GM23338 (cell line): ENCODE measurements at regions not wholly inside any gene's neighbourhood (a gene's known extent, or its start where the extent isn't known, plus 50 kb on each side); places are given as distances from the start of the nearest gene placed in this dataset.
A peak's percentile ranks its signal among the peaks of the same experiment; 100 is the strongest.
"Not testable (repeated sequence)": the region's sequence is repeated elsewhere in the genome, so short reads cannot be mapped to it uniquely, and the experiment has no call there.

Experiments
- ATAC-seq: fragments of 200-7000 bp; cut with Tn5 transposase; 3 replicates; pipeline ENCODE4 v1.9.1; 2020
- DNase-seq: peaks from one replicate; pipeline ENCODE4 v3.0.0-alpha.2; 2015; ENCODE audit warnings: low spot score
- H2AFZ ChIP-seq: fragments of 200-600 bp; sonication (generic); 2 replicates; pipeline ENCODE4 v1.8.0; 2016; ENCODE audit warnings: antibody characterized with exemption, mild to moderate bottlenecking, moderate library complexity
- H3F3A ChIP-seq: fragments of 200-600 bp; sonication (generic); replicated peaks from 2 replicates; pipeline ENCODE4 v1.8.0; 2017; ENCODE audit warnings: antibody characterized with exemption, mixed run types, low read depth
- H3K27ac ChIP-seq: fragments of 200-600 bp; sonication (generic); 2 replicates; pipeline ENCODE4 v1.6.1; 2016; ENCODE audit warnings: low read depth
- H3K27me3 ChIP-seq: fragments of 200-600 bp; sonication (generic); 2 replicates; pipeline ENCODE4 v1.8.0; 2016; ENCODE audit warnings: mild to moderate bottlenecking, mixed run types, moderate library complexity; ENCODE audit not compliant: insufficient read depth
- H3K36me3 ChIP-seq: fragments of 200-600 bp; sonication (generic); 2 replicates; pipeline ENCODE4 v1.8.0; 2016; ENCODE audit warnings: mild to moderate bottlenecking; ENCODE audit not compliant: insufficient read depth
- H3K4me1 ChIP-seq: fragments of 200-600 bp; sonication (generic); 2 replicates; pipeline ENCODE4 v1.8.0; 2016; ENCODE audit warnings: mild to moderate bottlenecking, moderate library complexity; ENCODE audit not compliant: insufficient read depth
- H3K4me2 ChIP-seq: fragments of 200-600 bp; sonication (generic); 2 replicates; pipeline ENCODE4 v1.7.1; 2017; ENCODE audit warnings: mixed run types
- H3K4me3 ChIP-seq: fragments of 200-600 bp; sonication (generic); 2 replicates; pipeline ENCODE4 v1.6.1; 2016; ENCODE audit warnings: mixed run types
- H3K79me2 ChIP-seq: fragments of 200-600 bp; sonication (generic); replicated peaks from 2 replicates; pipeline ENCODE4 v1.8.0; 2017; ENCODE audit warnings: mild to moderate bottlenecking; ENCODE audit not compliant: insufficient read depth
- H3K9me2 ChIP-seq: fragments of 200-600 bp; sonication (generic); 2 replicates; pipeline ENCODE4 v1.8.0; 2017; ENCODE audit not compliant: insufficient read depth
- H4K20me1 ChIP-seq: fragments of 200-600 bp; sonication (generic); replicated peaks from 2 replicates; pipeline ENCODE4 v1.8.0; 2017; ENCODE audit warnings: mild to moderate bottlenecking; ENCODE audit not compliant: insufficient read depth
- H3K27ac Mint-ChIP-seq: 2 replicates; pipeline ENCODE4 v1.8.0; 2020; ENCODE audit warnings: inconsistent platforms, mild to moderate bottlenecking, moderate library complexity, mixed read lengths
- H3K27me3 Mint-ChIP-seq: 3 replicates; pipeline ENCODE4 v1.8.0; 2022; ENCODE audit warnings: low read depth, mild to moderate bottlenecking, moderate library complexity, mixed read lengths, inconsistent platforms; ENCODE audit not compliant: insufficient read depth, poor library complexity
- H3K36me3 Mint-ChIP-seq: 3 replicates; pipeline ENCODE4 v1.8.0; 2021; ENCODE audit warnings: low read depth, mild to moderate bottlenecking, inconsistent platforms, moderate library complexity, mixed read lengths
- H3K4me1 Mint-ChIP-seq: 3 replicates; pipeline ENCODE4 v1.8.0; 2020; ENCODE audit warnings: mild to moderate bottlenecking, inconsistent platforms, mixed read lengths
- H3K4me3 Mint-ChIP-seq: 3 replicates; pipeline ENCODE4 v1.8.0; 2021; ENCODE audit warnings: moderate library complexity, mild to moderate bottlenecking, inconsistent platforms, mixed read lengths
- H3K9me3 Mint-ChIP-seq: 3 replicates; pipeline ENCODE4 v1.8.0; 2020; ENCODE audit warnings: moderate library complexity, mild to moderate bottlenecking, inconsistent platforms, mixed read lengths

DNA sequence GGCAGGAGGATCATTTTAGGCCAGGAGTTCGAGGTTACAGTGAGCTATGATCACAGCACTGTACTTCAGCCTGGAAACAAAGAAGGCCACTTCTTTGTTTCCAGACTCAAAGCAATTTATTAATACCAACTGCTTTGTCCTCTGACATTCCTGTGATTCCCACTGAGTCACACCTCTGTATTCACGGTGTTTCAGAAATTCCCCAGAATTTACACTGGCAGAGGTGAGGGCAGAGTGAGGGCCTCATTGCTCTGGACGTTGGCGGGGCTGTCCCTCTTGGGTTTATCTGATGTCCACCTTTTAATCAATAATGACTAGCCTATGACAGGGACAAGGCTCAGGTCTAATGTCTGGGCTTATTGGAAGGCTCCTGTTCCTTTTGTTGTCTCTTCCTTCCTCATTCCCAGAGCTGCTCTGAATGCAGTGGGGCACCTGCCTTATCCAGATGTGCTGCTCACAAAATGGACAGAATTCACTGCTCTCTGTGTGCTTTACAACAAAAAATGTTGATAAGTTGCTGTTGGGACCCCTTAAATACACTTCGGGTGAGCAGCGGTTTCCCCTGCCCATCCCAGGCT is 160.1 kb downstream of the BCL2L11 start:
- not testable (repeated sequence) for H3K4me1 Mint-ChIP-seq, H4K20me1 ChIP-seq, H3K4me3 Mint-ChIP-seq, H3K27me3 ChIP-seq, DNase-seq, H3K27me3 Mint-ChIP-seq, H3K36me3 Mint-ChIP-seq, ATAC-seq, H3K79me2 ChIP-seq, H3K27ac Mint-ChIP-seq, H3K4me3 ChIP-seq, H3F3A ChIP-seq, H3K4me1 ChIP-seq, H3K9me3 Mint-ChIP-seq, H3K4me2 ChIP-seq, H3K36me3 ChIP-seq, H3K27ac ChIP-seq, H2AFZ ChIP-seq, H3K9me2 ChIP-seq

DNA sequence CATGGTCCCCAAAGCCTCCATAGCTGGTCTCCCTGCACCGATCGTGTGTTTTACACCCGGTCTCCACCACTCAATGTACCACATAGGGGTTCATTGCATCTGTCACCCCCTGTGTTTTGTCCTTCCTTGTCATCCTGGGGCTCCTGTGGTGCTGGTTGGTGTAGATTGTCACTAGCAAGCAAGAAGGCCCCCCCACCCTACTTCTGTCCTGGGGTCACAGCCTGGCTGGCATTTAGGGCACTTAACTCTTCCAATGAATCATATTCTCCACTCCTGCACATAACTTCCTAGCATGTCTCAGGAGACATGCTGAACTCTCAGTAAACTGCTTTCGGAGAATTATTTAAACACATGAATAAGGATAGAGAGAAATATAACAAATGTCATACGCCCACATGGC is 161.4 kb downstream of the BCL2L11 start:
- H2AFZ ChIP-seq, H3K9me3 Mint-ChIP-seq, H3K27ac ChIP-seq, H3K4me3 Mint-ChIP-seq, H4K20me1 ChIP-seq, DNase-seq, ATAC-seq, H3K36me3 ChIP-seq, H3K4me1 Mint-ChIP-seq, H3K9me2 ChIP-seq, H3K27ac Mint-ChIP-seq, H3K79me2 ChIP-seq, H3K27me3 ChIP-seq, H3K27me3 Mint-ChIP-seq, H3K4me3 ChIP-seq, H3F3A ChIP-seq, H3K4me2 ChIP-seq, H3K4me1 ChIP-seq, H3K36me3 Mint-ChIP-seq: not testable (repeated sequence)

DNA sequence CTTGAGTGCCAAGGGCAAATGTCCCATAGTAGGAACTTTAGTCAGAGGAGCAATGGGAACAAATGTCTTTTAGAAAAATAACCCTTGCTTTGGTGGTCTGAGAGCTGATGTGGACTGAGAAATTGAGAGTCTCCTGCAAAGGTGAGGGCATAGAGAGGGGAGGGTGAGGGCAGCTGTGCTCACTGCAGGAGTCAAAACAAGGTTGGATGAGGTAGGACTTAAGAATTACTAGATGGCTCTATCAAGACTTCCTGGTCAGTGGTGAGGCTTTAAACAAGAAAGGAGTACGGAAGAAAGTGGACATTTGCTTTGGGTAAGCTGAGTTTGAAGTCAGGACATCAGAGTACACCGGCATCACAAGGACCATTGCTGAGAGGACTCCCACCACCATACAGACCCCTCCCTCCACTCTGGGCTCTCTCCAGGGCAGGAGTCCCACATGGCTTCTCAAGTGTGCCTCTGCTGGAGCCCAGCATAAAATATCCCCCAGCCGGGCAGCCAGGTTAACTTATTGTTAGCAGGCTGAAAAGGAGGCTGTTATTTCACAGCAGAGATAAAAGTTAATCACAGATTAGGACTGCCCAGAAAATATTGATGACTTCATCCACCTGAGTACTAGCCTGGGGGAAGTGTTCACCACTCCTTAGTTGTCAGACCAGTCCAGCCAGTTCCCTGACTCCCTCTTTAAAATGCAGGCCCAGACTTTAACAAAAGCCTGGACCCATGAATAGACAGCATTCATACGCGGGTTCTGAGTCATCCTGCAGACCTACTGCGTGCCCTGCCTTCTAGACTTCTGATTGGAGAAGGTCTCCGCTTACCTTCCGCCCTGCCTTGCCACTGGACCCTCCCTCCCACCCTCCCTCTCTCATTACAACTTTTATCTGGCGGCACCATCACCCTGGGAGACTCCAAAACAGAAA is 167.2 kb downstream of the BCL2L11 start:
- H3K4me2 ChIP-seq, H3K27ac ChIP-seq, H3K36me3 ChIP-seq, H3K4me3 ChIP-seq, H3K36me3 Mint-ChIP-seq, H3K27me3 Mint-ChIP-seq, H3K9me2 ChIP-seq, H3K4me1 Mint-ChIP-seq, H3F3A ChIP-seq, H3K9me3 Mint-ChIP-seq, H3K4me3 Mint-ChIP-seq, H3K27ac Mint-ChIP-seq, H3K79me2 ChIP-seq, H3K27me3 ChIP-seq, H3K4me1 ChIP-seq, H2AFZ ChIP-seq, H4K20me1 ChIP-seq: not testable (repeated sequence)
- peak; percentile 58 for DNase-seq
- peak; percentile 92 for ATAC-seq

DNA sequence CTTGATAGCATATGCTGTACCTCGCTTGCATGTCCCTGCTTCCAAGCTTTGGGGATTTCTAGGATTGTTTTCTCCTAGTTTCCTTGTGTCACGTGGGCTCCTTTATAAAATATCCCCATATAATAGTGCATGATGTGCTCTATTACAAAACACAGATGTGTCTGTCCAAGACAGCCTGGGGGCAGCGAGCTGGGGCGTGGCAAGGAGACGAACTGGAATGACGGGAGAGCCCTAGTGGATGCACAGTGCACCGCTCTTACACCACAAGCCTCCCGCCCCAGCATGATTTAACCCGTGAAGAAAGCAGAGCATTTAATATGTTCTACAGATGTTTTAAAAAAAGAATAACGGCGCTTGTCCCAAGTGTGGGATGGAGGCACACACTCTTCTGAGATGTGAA is 169.7 kb downstream of the BCL2L11 start:
- not testable (repeated sequence) for H3K4me1 ChIP-seq, H3K4me3 ChIP-seq, H3K79me2 ChIP-seq, H3F3A ChIP-seq, H3K4me1 Mint-ChIP-seq, H3K9me3 Mint-ChIP-seq, H3K27me3 Mint-ChIP-seq, H2AFZ ChIP-seq, H3K4me3 Mint-ChIP-seq, H3K27ac Mint-ChIP-seq, DNase-seq, H3K27me3 ChIP-seq, H3K27ac ChIP-seq, H3K36me3 Mint-ChIP-seq, ATAC-seq, H4K20me1 ChIP-seq, H3K36me3 ChIP-seq, H3K9me2 ChIP-seq, H3K4me2 ChIP-seq

DNA sequence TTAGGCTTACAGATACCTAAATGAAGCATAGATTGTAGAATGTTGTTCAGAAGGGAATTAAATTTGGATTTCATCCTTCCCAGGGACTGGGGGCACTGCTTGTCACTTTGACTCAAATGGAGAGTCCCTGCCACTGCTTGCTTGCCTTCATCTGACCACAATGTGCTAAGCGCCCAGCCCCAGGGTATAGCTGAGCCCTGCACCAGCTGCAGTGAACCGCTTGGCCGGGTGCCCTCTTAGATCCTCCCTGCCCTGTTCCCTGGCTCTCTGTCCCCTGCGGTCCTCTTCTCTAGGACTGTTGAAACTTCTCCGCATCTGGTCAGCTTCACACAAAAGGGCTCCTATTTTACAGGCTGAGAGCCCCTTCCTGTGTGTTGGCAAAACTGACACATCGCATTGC is 170.9 kb downstream of the BCL2L11 start:
- H3K27me3 ChIP-seq, H3K9me3 Mint-ChIP-seq, H3K27ac Mint-ChIP-seq, H3K9me2 ChIP-seq, DNase-seq, H3K4me2 ChIP-seq, ATAC-seq, H3K36me3 ChIP-seq, H3K4me1 Mint-ChIP-seq, H4K20me1 ChIP-seq, H2AFZ ChIP-seq, H3K4me3 ChIP-seq, H3K79me2 ChIP-seq, H3K27me3 Mint-ChIP-seq, H3K36me3 Mint-ChIP-seq, H3K4me1 ChIP-seq, H3K4me3 Mint-ChIP-seq, H3F3A ChIP-seq, H3K27ac ChIP-seq: not testable (repeated sequence)

DNA sequence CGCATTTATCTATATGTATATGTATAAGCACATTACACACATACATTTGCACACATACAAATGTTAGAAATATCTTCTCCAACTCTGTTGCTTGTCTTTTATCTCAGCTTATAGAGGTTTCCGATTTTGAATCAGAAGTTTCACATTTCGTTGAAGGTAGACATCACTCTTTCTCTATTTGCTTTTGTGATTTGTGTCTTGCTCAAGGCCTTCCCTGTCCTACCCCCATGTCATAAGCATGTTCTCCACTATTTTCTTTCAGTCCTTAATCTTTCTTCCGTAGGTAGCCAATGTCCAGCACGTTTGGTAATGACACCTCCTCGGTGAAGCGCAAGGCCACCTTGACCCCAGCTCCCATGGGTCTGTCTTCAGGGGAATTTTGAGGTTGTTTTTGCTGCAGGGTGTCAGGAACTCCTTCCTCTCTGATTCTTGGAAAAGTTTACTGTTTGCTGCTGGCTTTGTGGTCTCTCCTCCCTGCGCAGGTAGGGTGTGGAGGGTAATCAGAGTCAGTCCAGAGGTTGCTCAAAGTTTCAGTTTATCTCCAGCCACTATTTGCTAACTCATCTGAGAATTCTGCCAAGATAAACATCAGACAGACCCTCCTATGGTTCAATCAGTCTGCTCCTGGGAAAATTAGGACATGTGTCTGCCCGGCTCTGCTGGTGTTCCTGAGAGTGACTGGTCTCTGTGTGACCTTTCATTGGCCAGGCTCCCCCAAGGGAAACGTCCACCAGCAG is 171.7 kb downstream of the BCL2L11 start:
- H3K4me1 Mint-ChIP-seq = not testable (repeated sequence)

More for the DNA sequence above, 171.7 kb downstream of the BCL2L11 start:
- H3K4me3 ChIP-seq, H3K4me3 Mint-ChIP-seq, H3K4me1 ChIP-seq, H3F3A ChIP-seq, H4K20me1 ChIP-seq, H3K27me3 Mint-ChIP-seq, H3K36me3 ChIP-seq, H2AFZ ChIP-seq, H3K36me3 Mint-ChIP-seq, ATAC-seq, H3K27me3 ChIP-seq, H3K79me2 ChIP-seq, H3K9me3 Mint-ChIP-seq, H3K4me2 ChIP-seq, H3K27ac Mint-ChIP-seq, H3K9me2 ChIP-seq, DNase-seq, H3K27ac ChIP-seq: not testable (repeated sequence)
